Stimulated activated naive CD8-positive, alpha-beta T cell treated with anti-CD3 and anti-CD28 coated beads, Interleukin-15, Interleukin-2, amounts not matched to agents 100 ng/mL and 50 ng/mL, for 24 hours (primary cell): ENCODE measurements at regions not wholly inside any gene's neighbourhood (a gene's known extent, or its start where the extent isn't known, plus 50 kb on each side); places are given as distances from the start of the nearest gene placed in this dataset.

Source experiments
- H3K27ac Mint-ChIP-seq: one replicate; pipeline ENCODE4 v1.8.0; 2021; ENCODE audit warnings: mild to moderate bottlenecking, mixed read lengths
- H3K27me3 Mint-ChIP-seq: one replicate; pipeline ENCODE4 v1.8.0; 2021; ENCODE audit warnings: mixed read lengths
- H3K36me3 Mint-ChIP-seq: one replicate; pipeline ENCODE4 v1.8.0; 2021; ENCODE audit warnings: low read depth, mixed read lengths
- H3K4me1 Mint-ChIP-seq: one replicate; pipeline ENCODE4 v1.8.0; 2021; ENCODE audit warnings: low read depth, mixed read lengths
- H3K4me3 Mint-ChIP-seq: one replicate; pipeline ENCODE4 v1.8.0; 2021; ENCODE audit warnings: mild to moderate bottlenecking, mixed read lengths
- H3K9me3 Mint-ChIP-seq: one replicate; pipeline ENCODE4 v1.8.0; 2021; ENCODE audit warnings: mixed read lengths

DNA sequence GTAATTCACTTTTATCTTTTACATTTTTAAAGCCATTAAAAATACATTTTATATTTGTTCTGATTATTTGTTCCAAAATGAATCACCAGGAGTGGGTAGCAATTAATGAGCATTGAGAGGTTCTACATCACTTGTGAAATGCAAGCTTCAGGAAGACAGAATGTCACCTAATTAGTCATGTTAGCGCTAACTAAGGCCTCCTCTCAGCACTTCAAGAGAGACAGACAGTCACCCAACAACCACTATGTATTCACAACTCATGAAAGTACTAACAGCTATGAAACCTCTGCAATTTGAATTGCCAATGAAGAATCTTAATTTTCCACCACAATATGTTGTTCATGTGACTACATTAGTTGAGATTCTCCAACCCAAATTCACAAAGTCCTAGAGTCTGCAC, 611.0 kb downstream of the KCNJ3 start:
- Mint-ChIP-seq H3K4me3 (no peak overlapping the region), H3K36me3 (no peaks in the 10 kb centered on the region), H3K4me1 (no peaks in the 10 kb centered on the region), H3K27me3 (no peaks in the 10 kb centered on the region), H3K9me3 (no peaks in the 10 kb centered on the region), H3K27ac (no peak overlapping the region)

DNA sequence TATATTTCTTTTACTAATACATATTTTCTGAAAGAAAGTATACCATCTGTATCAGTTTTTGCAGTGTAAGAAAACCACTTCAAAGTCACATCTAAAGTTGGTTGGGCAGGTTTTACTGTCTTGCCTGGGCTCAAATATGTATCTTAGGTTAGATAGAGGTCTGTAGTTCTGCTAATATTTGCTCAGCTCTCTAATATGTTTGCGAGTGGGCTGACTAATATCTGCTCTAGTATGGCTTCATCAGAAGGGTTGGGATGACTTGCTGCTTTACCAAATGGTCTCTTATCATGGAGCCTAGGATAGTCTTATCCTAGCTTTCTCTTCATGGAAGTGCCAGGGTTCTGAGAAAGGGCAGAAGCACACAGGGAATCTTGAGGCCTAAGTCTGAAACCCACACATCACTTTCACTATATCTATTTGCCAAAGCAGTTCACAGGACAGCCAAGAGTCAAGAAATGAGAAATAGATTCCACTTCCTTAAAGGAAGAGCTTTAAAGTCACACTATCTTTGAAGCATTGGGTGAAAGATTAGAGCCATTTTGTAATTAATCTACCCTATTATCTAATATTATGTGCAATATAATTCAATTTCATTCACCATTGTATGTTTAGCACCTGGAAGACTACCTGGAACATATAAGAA, 610.0 kb downstream of the KCNJ3 start:
- no peak overlapping the region for H3K27ac Mint-ChIP-seq
- no peaks in the 10 kb centered on the region for H3K27me3 Mint-ChIP-seq
- H3K4me1 Mint-ChIP-seq: no peaks in the 10 kb centered on the region
- no peaks in the 10 kb centered on the region for H3K9me3 Mint-ChIP-seq
- H3K36me3 Mint-ChIP-seq: no peaks in the 10 kb centered on the region
- H3K4me3 Mint-ChIP-seq: no peak overlapping the region

DNA sequence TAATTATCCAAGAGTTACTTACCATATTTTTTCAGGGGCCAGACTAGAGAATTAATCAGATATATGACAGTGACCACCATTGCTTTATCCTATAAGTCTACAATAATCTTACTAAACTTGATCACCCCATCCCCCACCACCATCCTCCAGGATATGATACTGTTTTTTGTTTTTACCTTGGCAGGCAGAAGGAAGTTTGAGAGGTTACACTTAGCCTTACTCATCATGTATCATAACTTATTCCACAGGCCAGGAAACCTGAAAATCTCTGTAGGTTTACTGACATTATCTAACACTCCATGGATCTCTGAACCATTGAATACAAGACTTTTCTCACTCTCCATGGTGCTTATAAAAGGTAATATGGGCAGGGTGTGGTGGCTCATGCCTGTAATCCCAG, 602.7 kb downstream of the KCNJ3 start:
- Mint-ChIP-seq H3K9me3 (no peaks in the 10 kb centered on the region), H3K27me3 (no peaks in the 10 kb centered on the region), H3K36me3 (no peaks in the 10 kb centered on the region), H3K4me1 (no peaks in the 10 kb centered on the region), H3K27ac (no peak overlapping the region), H3K4me3 (no peak overlapping the region)

DNA sequence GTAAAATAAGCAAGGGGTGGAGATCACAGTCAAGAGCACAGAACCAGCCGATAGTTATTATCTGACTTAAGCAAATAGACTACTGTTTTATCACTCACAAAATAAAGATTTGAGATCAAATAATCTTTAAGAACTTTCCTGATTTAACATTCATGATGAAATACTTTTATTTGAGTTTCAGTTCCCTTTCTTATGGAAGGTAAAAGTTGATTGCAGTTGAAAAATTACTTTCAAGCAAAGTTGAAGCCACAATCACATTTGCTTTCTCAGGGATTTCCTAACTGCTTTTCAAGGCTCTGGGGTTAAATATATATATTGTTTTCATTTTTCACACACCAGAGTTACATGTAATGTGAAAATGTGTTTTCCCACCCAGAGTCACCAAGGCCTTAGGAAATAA, 599.5 kb downstream of the KCNJ3 start:
- no peak overlapping the region for H3K4me3 Mint-ChIP-seq
- no peaks in the 10 kb centered on the region for H3K4me1 Mint-ChIP-seq
- H3K9me3 Mint-ChIP-seq: no peaks in the 10 kb centered on the region
- no peak overlapping the region for H3K27ac Mint-ChIP-seq
- H3K27me3 Mint-ChIP-seq: no peaks in the 10 kb centered on the region
- H3K36me3 Mint-ChIP-seq: no peaks in the 10 kb centered on the region

DNA sequence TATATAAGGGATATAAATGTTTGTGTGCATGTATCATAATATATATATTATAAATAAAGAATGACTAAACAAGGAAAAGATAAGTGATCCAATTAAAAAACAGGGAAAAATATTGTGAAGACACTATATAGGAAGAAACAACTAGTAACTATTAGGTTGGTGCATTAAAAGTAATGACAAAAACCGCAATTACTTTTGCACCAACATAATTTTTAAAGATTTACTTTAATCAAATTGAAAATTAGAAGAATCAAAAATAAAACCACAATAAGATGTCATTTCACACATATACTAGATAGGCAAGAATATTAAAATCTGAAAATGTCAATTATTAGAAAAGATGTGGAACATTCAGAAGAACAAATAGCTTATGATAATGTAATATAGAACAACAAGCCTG, 595.9 kb downstream of the KCNJ3 start:
- H3K4me3 Mint-ChIP-seq: no peak overlapping the region
- no peaks in the 10 kb centered on the region for H3K9me3 Mint-ChIP-seq
- no peaks in the 10 kb centered on the region for H3K4me1 Mint-ChIP-seq
- no peaks in the 10 kb centered on the region for H3K36me3 Mint-ChIP-seq
- no peaks in the 10 kb centered on the region for H3K27me3 Mint-ChIP-seq
- no peak overlapping the region for H3K27ac Mint-ChIP-seq

DNA sequence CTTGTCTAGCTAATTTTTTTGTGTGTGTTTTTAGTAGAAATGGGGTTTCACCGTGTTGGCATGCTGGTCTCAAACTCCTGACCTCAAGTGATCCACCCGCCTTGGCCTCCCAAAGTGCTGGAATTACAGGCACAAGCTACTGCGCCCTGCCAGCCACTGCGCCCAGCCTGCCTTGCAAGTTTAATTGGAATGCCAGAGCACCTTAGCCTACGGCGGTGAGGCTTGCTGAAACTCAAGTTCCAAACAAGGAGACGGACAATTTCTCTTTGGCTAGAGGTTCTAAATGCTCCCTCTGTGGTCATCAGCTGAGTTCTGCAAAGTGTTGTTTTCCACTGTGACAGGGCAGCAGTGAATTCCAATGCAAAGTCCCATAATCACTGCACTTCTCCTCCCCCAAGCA, 583.4 kb downstream of the KCNJ3 start:
- peaks cover 3% of the 10 kb centered on the region for H3K9me3 Mint-ChIP-seq
- no peak overlapping the region for H3K27ac Mint-ChIP-seq
- H3K36me3 Mint-ChIP-seq: no peaks in the 10 kb centered on the region

DNA sequence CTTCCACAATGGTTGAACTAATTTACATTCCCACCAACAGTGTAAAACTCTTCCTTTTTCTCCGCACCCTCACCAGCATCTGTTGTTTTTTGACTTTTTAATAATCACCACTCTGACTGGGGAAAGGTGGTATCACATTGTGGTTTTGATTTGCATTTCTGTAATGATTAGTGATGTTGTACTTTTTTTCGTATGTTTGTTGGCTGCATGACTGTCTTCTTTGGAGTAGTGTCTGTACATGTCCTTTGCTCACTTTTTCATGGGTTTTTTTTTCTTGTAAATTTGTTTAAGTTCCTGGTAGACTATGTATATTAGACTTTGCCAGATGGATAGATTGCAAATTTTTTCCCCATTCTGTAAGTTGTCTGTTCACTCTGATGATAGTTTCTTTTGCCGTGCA, 574.8 kb downstream of the KCNJ3 start:
- H3K4me3 Mint-ChIP-seq: no peak overlapping the region
- H3K4me1 Mint-ChIP-seq: no peaks in the 10 kb centered on the region
- H3K9me3 Mint-ChIP-seq: peaks cover 4% of the 10 kb centered on the region
- H3K36me3 Mint-ChIP-seq: no peaks in the 10 kb centered on the region
- no peak overlapping the region for H3K27ac Mint-ChIP-seq
- no peaks in the 10 kb centered on the region for H3K27me3 Mint-ChIP-seq

More for the DNA sequence above, 583.4 kb downstream of the KCNJ3 start:
- Mint-ChIP-seq H3K4me1 (no peaks in the 10 kb centered on the region), H3K4me3 (no peak overlapping the region), H3K27me3 (no peaks in the 10 kb centered on the region)

DNA sequence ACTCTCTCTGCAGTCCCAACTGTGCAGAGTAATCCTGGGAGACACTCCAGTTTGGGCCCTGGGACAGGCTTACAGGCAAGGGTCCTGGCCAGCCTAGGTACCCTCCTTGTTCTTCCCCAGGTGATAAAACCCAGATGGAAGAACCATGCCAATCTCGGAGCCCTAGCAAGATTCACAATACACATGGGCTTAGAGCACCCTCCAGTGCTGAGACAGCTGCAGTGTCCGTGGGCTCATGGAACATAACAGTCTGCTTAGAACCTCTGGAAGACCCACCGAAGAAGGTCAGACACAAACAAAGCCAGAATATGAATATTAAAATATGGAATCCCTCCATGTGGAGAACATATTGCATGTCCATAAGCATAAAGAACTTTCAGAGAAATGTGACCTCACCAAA, 568.1 kb downstream of the KCNJ3 start:
- H3K9me3 Mint-ChIP-seq: no peaks in the 10 kb centered on the region
- no peaks in the 10 kb centered on the region for H3K36me3 Mint-ChIP-seq
- no peak overlapping the region for H3K4me3 Mint-ChIP-seq
- no peaks in the 10 kb centered on the region for H3K4me1 Mint-ChIP-seq
- H3K27me3 Mint-ChIP-seq: no peaks in the 10 kb centered on the region
- no peak overlapping the region for H3K27ac Mint-ChIP-seq

DNA sequence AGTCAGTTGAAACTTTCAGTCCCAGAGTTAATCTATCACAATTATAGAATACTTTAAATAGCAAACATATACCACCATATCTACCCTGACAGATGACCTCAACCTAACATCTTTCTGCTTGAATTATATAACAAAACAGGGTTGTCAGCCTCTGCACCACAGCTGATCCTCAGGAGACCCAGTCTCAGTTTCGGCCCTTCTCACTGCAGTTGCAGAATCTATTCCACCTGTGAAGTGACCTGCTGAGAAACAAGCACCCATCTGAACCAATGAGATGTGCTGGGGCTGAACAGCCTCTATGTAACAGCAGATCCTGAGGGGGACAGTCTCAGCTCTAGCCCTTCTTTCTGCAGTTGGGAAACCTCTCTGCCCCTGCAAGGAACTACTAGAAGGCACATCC, 567.6 kb downstream of the KCNJ3 start:
- Mint-ChIP-seq H3K36me3 (no peaks in the 10 kb centered on the region), H3K4me1 (no peaks in the 10 kb centered on the region), H3K27ac (no peak overlapping the region), H3K27me3 (no peaks in the 10 kb centered on the region), H3K4me3 (no peak overlapping the region), H3K9me3 (no peaks in the 10 kb centered on the region)

DNA sequence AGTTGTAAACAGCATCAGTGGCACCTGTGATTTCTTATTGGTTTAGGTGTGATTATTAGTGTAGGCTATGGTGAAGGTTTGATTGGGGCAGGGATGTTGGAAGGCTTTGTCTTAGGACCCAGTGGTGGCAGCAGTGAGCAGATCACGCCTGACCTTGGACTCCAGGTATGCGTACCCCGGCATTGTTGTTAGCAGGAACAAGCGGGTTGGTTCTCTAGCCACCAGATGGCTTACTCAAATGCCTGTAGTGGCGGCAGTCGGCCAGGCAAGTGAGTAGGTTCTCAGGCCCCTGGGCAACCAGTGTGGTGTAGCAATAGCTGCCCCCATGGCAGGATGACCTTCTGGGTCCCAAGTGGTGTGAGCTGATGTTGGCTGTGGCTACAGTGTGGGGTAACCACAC, 558.3 kb downstream of the KCNJ3 start:
- Mint-ChIP-seq H3K4me3 (no peak overlapping the region), H3K27me3 (no peaks in the 10 kb centered on the region), H3K4me1 (no peaks in the 10 kb centered on the region), H3K27ac (no peak overlapping the region), H3K36me3 (no peaks in the 10 kb centered on the region), H3K9me3 (no peaks in the 10 kb centered on the region)

DNA sequence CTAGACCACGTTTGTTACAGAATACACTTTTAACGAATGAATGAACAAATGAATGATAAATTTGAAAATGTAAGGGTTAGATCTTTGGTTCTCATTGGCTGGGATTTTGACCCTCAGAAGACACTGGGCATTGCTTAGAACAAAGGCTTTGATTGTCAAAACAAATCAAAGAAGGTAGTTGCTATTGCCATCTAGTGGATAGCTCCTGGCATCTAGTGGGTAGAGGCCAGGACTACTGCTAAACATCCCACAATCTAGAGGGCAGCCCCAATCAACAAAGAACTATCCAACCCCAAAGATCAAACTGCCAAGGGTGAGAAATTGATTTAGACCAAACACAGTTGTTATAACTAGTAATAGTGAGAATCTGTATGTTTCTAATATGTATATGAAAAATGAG, 552.3 kb downstream of the KCNJ3 start:
- no peaks in the 10 kb centered on the region for H3K4me1 Mint-ChIP-seq
- no peak overlapping the region for H3K4me3 Mint-ChIP-seq
- no peaks in the 10 kb centered on the region for H3K9me3 Mint-ChIP-seq
- H3K36me3 Mint-ChIP-seq: no peaks in the 10 kb centered on the region
- H3K27ac Mint-ChIP-seq: no peak overlapping the region
- no peaks in the 10 kb centered on the region for H3K27me3 Mint-ChIP-seq

DNA sequence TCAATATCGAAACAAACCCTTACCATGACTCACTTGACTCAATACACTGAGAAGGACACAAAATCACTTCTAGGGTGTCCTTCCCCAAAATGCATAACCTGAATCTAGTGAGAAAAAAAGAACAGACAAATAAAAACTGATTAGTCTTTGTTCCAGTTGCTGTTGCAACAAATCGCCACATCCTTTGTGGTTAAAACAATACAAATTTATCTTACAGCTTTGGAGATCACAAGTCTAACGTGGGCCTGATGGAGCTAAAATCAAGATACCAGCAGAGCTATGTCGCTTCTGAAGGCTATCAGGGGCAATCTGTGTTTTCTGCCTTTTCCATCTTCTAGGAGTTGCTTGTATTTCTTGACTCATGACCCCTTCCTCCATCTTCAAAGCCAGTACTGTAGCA, 541.7 kb downstream of the KCNJ3 start:
- Mint-ChIP-seq H3K4me1 (no peaks in the 10 kb centered on the region), H3K27ac (no peak overlapping the region), H3K27me3 (no peaks in the 10 kb centered on the region), H3K9me3 (peaks cover 6% of the 10 kb centered on the region), H3K4me3 (no peak overlapping the region), H3K36me3 (no peaks in the 10 kb centered on the region)

DNA sequence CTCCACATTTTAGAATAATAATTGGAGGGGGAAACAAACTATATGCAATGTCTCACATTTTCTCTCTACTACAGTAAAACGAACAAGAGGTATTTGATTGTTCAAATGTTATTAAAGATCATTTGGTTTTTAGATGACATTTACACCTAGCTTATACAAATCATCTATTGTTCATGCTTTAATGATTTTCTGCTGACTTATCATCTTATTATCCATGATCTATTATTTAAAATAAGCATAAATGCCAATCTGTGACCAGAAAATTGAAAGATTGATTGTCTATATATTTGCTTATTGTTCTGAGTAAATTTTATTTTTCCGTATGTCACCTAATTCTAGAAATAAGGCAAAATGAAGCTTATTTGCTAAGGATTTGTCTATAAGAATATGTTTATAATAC, 537.2 kb downstream of the KCNJ3 start:
- no peaks in the 10 kb centered on the region for H3K36me3 Mint-ChIP-seq
- H3K27ac Mint-ChIP-seq: no peak overlapping the region
- no peak overlapping the region for H3K4me3 Mint-ChIP-seq
- H3K27me3 Mint-ChIP-seq: no peaks in the 10 kb centered on the region
- H3K9me3 Mint-ChIP-seq: peaks cover 16% of the 10 kb centered on the region
- no peaks in the 10 kb centered on the region for H3K4me1 Mint-ChIP-seq

DNA sequence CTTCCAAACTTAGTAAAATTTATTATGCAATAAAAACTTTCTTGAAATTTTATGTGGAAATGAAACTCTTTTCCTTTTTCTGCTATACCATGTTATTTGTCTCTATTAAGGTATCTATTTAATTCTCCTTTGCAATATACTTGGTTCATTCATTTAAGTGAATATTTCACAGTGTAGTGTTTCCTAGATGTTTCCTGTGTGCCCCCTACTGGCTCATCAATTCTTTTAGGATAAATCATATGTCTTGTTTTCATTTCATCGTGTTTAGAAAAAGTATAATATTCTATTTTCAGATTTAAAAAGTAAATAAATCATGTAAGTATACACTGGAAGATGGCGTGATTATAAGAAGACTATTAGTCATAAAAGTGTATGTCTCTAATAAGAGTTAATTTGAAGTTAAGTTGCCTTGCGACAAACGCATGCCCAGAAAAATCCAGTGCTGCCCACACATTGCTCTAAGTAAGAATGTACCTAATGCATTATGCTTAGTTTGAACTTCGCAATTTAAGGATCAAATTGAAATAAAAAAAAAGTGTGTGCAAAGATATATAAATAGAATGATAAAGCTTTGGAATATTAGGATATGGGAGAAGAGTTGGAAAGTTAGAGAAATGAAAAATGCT, 525.4 kb downstream of the KCNJ3 start:
- Mint-ChIP-seq H3K9me3 (no peaks in the 10 kb centered on the region), H3K27me3 (no peaks in the 10 kb centered on the region), H3K4me3 (no peak overlapping the region), H3K36me3 (no peaks in the 10 kb centered on the region), H3K27ac (no peak overlapping the region), H3K4me1 (no peaks in the 10 kb centered on the region)

DNA sequence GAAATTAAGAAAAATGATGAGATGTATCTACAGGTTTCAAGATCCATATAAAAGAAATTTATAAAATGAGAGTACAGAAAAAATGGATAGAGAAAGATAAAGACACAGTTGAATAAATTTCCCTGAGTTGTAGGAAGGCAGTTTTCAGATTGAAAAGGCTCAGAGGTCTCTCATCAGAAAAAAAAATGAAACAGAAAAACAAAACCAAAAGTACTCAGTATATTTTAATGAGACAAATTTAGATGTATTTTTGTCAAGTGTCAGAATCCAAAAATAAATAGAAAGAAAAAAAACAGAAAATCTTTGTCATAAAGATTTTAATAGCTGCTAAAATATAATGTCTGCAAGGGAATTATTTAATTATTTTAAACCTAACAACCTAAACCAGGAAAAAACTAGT, 520.5 kb downstream of the KCNJ3 start:
- no peak overlapping the region for H3K27ac Mint-ChIP-seq
- no peaks in the 10 kb centered on the region for H3K4me1 Mint-ChIP-seq
- no peaks in the 10 kb centered on the region for H3K9me3 Mint-ChIP-seq
- H3K36me3 Mint-ChIP-seq: no peaks in the 10 kb centered on the region
- no peak overlapping the region for H3K4me3 Mint-ChIP-seq
- no peaks in the 10 kb centered on the region for H3K27me3 Mint-ChIP-seq

DNA sequence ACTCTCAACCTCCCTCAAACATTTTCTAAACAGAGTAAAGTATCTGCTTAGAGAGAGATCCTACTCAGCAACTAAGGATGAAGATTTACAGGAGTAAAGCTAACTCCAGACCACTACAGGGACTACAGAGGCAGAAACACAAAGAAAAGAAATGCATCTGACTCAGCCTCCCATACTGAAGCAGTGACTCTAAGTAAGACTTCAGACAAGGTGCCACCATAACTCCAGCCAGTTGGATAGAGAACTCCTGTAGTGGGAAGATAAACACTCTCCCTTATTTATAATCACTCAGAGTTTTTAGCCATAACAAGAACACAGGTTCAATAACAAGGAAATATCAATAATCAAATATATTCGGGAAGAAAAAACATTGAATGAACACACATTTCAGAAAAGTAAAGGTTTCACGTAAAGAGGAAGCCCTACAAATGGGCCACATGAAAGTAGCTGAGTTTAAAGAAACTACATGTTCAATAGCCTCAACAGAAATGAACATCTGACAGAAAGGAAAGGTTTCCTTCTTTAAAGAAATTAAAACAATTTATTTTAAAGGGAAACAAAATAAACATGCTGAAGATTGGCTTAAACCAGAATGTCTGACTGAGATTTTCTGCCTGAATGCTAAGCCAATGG, 519.9 kb downstream of the KCNJ3 start:
- Mint-ChIP-seq H3K27me3 (no peaks in the 10 kb centered on the region), H3K9me3 (no peaks in the 10 kb centered on the region), H3K27ac (no peak overlapping the region), H3K4me1 (no peaks in the 10 kb centered on the region), H3K36me3 (no peaks in the 10 kb centered on the region), H3K4me3 (no peak overlapping the region)
